HG03066 (cell line): ENCODE measurements at regions not wholly inside any gene's neighbourhood (a gene's known extent, or its start where the extent isn't known, plus 50 kb on each side); places are given as distances from the start of the nearest gene placed in this dataset.

ENCODE experiments used
- ATAC-seq: cut with Tn5 transposase; IDR thresholded peaks from one replicate; pipeline ENCODE4 v1.9.1; 2021; ENCODE audit warnings: low read depth; ENCODE audit not compliant: unreplicated experiment

DNA sequence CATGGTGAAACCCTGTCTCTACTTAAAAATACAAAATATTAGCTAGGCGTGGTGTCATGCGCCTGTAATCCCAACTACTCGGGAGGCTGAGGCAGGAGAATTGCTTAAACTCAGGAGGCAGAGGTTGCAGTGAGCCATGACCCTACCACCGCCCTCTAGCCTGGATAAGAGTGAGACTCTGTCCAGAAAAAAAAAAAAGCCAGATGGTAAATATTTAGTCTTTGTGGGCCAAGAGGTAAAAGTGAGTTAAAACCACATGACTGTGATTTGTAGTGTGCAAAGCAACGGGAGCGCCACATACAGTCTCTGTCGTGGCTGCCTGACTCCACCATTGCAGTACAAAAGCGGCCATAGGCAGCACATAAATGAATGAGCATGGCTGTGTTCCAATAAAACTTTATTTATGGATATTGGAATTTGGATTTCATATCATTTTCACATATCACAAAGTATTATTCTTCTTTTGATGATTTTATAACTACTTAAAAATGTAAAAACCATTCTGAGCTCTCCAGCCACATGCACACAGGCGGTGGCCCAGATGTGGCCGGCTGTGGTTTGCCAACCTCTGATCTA is 51.8 kb upstream of the CASZ1 start:
- no peak for ATAC-seq

GRCh38 chr1:10850026-10850425 is 53.6 kb upstream of the CASZ1 start:
- no peak for ATAC-seq

DNA sequence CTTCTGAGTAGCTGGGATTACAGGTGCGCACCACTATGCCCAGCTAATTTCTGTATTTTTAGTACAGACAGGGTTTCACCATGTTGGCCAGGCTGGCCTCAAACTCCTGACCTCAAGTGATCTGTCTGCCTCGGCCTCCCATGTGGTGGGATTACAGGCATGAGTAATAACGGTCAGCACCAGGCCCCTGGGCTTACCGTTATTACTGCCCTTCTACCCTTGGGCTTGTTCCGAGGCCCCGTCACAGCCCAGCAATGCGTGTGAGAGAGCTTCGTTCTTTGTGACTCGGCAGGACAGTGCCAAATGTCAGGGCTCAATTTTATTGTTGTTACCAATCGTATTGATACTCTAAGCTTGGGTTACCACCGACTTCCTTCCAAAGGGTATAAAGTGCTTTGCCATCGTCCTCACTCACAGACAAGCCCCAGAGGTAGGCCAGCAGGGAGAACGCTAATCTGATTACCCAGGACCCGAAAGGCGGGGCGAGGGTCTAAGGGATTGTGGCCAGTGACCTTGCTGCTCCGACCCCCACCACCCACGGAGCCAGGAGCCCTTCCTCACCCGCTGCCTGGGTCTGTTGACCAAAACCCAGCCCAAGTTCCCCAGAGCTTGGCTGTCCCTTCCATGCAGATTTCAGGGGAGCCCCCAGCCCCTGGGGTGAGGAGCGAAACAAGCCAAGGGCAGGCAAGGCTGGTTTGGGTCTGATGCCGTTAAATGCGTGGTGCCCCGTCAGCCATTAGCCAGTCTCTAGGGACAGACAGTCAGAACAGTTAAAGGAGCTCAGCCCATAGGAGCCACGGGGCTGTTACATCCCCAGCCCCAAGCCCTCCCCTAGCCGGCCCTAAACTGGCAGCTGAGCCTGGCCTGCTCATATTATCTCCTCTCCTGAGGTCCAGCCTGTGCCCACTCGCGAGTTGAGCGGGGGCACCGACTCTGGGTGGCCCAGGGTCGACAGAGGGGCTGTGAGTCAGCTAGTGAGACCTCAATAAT is 54.9 kb upstream of the CASZ1 start:
- no peak for ATAC-seq

DNA sequence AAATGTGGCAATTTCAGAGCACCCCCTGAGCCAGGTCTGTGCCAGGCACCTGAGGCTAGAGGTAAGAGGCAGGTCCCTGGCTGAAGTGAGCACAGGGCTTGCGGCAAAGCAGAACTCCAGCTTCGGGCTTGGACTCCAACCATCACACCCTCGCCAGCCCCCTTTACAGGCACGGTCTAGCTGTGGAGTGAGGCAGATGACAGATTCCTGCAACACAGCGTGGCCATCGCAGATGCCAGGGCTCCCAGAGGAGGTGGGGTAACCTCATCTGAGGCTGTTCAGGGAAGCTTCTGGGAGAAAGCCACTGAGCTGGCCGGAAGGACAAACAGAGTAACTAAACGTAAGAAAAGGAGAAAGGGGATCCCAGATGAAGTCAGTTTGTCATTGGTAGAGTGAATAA is 55.6 kb upstream of the CASZ1 start:
- ATAC-seq = no peak

GRCh38 chr1:10852486-10852885 is 56.0 kb upstream of the CASZ1 start:
- no peak for ATAC-seq

- ATAC-seq = no peak
Observed at GRCh38 chr1:10852998-10853520, 56.6 kb upstream of the CASZ1 start.

GRCh38 chr1:10853701-10854100 is 57.3 kb upstream of the CASZ1 start:
- no peak for ATAC-seq

GRCh38 chr1:10854856-10855459 is 58.5 kb upstream of the CASZ1 start:
- ATAC-seq = no peak

DNA sequence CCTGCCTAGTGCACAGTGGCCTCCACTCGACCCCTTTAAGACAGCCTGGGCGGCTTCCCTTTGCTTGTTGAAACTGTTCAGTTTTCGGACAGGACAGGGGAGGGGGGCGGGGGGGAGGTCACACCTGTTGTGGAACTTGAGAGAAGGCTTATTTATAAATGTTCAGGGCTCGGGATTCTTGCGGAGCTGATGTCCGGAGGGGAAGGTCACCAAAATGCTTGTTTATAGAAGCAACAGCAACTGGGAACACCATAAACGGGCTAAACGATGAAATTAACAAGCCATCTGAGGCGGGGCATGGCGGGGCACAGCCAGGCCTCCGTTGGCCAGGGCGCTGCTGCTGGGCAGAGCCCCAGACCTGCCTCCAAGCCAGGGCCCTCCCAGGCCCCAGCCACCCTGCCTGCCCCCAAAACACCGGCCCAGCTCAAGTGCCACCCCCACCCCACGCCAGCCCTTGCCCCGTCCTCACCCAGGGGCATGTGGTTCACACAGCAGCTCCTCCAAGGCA is 59.8 kb upstream of the CASZ1 start:
- no peak for ATAC-seq

DNA sequence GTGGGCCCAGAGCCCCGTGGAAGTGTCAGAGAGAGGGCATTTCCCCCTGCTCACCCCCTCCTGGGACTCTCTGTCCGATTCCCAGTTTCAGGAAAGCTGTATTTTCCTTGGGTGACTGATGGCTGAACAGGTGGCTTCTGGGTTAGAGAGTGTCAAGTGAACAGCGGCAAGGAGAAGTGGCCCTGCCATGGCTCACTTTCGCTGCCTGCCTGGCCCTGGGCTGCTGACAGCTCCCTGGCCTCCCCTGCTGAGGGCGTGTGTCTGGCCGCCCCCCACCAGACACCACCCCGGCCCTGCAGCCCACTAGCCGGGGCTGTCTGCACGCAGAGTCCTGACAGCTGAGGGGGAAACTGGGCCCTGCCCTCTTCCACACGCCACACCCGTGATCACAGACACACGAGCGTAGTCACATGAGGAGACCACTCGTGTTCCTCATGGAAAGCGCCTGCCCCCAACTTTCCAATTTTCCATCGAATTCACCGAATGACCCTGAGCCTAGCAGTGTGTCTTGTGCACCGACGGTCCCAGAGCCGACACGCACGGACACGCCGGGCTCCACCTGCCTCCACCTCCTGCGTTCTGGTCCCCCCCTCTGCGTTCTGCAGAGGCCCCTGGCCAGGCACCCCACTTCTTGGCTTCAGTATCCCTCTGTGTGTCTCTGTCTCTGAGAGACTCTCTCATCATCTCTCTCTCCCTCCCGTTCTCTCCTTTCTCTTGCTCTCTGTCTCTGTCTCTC is 60.6 kb upstream of the CASZ1 start:
- ATAC-seq = no peak

DNA sequence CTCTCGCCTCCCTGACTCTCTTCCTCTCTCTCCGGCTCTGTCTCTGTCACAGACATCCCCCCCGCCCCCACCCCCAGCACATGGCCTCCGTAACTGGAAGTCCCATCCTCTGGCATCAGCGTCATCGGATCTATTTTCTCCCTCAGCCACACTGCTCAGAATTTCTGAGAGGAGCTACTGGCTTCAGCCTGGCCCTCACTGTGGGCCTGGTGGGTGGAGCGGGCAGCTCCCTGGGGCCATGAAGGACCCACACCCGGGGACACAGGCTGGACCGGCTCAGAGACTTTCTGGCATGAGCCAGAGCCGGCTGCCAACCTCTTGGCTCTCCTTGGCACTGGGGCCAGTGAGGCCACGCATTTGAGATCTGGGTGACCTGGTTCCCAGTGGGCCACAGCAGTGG is 61.2 kb upstream of the CASZ1 start:
- ATAC-seq = no peak

- ATAC-seq = no peak
Observed at GRCh38 chr1:10860218-10860617, 63.8 kb upstream of the CASZ1 start.

DNA sequence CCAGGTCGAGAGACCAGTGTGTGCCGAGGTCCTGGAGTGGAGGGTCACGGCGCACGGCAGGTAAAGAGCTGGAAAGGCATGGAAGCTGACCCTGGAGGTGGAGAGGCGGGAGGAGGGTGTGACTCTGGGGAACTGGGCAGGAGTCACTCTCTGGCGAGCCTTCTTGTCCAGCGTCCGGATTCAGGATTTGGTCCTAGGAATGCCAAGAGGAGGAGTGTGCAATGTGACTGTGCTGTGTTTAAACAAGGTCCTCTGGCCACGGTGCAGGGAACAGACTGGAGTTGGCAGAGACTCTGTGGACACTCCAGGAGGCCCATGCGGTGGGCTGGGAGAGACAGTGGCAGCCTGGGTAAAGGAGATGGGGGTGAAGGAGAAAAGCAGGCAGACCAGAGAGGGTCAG is 64.2 kb upstream of the CASZ1 start:
- ATAC-seq = no peak

GRCh38 chr1:10861822-10862221 is 65.4 kb upstream of the CASZ1 start:
- ATAC-seq = no peak

DNA sequence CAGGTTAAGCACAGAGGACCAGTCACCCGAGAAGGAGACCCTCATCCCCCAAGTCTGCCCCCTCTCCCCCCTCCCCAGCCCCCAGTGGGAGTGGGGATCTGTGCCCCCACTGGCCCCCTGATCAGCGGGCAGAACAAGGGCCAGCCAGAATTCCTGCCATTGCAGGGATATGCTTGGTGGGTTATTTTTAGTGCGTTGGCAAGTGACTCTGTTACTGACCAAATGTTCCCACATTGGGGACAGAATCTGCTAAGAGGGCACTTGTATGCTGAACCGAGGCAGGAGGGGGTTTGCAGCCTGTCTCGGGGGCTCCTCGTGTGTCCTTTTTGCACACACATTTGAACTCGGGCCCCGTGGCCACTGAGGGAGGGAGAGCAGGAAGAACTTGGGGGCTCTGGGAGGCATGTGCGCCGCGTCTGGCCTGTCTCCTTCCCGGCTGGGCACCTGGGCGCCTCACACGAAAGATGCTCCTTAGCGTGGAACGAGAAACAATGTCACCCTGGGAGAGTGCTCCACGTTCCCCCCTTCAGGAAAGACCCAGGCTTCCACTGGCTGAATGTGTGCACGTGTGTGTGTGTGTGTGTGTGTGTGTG is 66.4 kb upstream of the CASZ1 start:
- ATAC-seq = no peak

- ATAC-seq = no peak
Observed at GRCh38 chr1:10863886-10864285, 67.4 kb upstream of the CASZ1 start.

- ATAC-seq = no peak
Observed at GRCh38 chr1:10864776-10865175, 68.3 kb upstream of the CASZ1 start.

DNA sequence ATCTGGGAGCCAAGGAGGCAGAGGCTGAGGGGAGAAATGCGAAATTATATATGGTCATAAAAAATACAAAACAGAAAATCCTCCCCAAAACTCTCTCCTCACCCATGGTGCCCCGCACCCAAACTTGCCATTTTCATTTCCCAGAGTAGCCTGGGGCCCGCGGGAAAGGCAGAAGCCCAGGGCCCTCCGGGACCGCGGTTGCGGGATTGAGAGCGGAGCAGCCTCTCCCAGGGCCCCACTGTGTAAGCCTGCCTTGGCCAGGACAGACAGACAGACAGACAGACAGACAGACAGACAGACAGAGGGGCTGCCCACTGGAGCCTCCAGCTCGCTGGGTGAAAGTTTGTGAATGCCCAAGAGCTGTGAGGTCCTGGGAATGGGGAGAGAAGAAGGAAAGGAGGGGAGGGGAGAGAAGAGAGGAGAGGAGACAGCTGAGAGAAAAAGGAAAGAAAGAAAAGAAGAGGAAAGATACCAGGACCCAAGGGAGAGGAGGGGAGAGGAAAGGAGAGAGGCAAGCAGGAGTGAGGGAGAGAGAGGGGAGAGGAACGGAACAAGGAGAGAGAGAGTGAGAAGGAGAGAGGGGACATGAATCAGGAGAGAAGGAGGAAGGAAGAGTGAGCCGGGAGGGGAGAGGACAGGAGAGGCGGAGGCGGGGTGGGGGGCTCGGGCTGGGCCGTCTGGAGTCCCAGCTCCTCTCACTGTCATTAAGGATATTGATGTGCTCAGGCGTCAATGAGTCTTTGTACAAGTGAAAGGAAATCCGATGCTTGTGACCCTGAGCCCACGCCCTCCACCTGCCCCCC is 69.3 kb upstream of the CASZ1 start:
- no peak for ATAC-seq

GRCh38 chr1:10866321-10867093 is 70.1 kb upstream of the CASZ1 start:
- no peak for ATAC-seq
